B cell (primary cell): ENCODE measurements at regions not wholly inside any gene's neighbourhood (a gene's known extent, or its start where the extent isn't known, plus 50 kb on each side); places are given as distances from the start of the nearest gene placed in this dataset.

Experiments used
- ATAC-seq: fragments of 200-7000 bp; cut with Tn5 transposase; one replicate; pipeline ENCODE4 v1.10.0; 2021; ENCODE audit warnings: low read depth, mild to moderate bottlenecking, moderate number of reproducible peaks, moderate library complexity
- CTCF ChIA-PET: fragments of 350-600 bp; sonication (Branson Sonifier 250); formaldehyde crosslinking; loops from one replicate; lab custom pipeline; 2021; ENCODE audit warnings: antibody characterized with exemption, inconsistent platforms; lab: Charles Lee
- POLR2A ChIA-PET: fragments of 350-600 bp; sonication (Branson Sonifier 250); formaldehyde crosslinking; loops from one replicate; lab custom pipeline; 2021; ENCODE audit warnings: antibody characterized with exemption; lab: Charles Lee
- DNase-seq: peaks from one replicate; pipeline ENCODE4 v3.0.0; 2013
- H2AFZ ChIP-seq: 2 replicates; pipeline ENCODE4 v1.6.1; 2012; ENCODE audit warnings: mild to moderate bottlenecking, low read depth, low read length; ENCODE audit not compliant: insufficient read depth, poor library complexity, severe bottlenecking
- H3K27ac ChIP-seq, 2 donors: 1 replicate in 1 of 2; 2 replicates in 1 of 2; pipeline ENCODE4 v1.5.1; 2012 to 2013; ENCODE audit warnings: low read length in 2 of 2, mild to moderate bottlenecking in 2 of 2, moderate library complexity in 1 of 2
- H3K27me3 ChIP-seq, 4 experiments: fragments of 200-600 bp in 1 of 4; sonication (generic) in 1 of 4; replicated peaks in 1 of 4; 1 replicate in 2 of 4; 2 replicates in 2 of 4; pipeline versions ENCODE4 v1.6.1 to v1.7.0; 2013 to 2016; ENCODE audit warnings: low read length in 3 of 4, mild to moderate bottlenecking in 2 of 4, mixed read lengths in 1 of 4, moderate library complexity in 1 of 4; ENCODE audit not compliant: insufficient read depth in 4 of 4, control insufficient read depth in 3 of 4; ENCODE audit errors: control extremely low read depth in 1 of 4
- H3K36me3 ChIP-seq, 2 experiments: replicated peaks in 1 of 2; 1 replicate in 1 of 2; 2 replicates in 1 of 2; pipeline versions ENCODE4 v1.6.1 to v1.7.1; 2013; ENCODE audit warnings: low read length in 1 of 2; ENCODE audit not compliant: insufficient read depth in 2 of 2, control insufficient read depth in 1 of 2; ENCODE audit errors: control extremely low read depth in 1 of 2, extremely low read depth in 1 of 2
- H3K4me1 ChIP-seq, 2 donors: fragments of 200-600 bp in 1 of 2; sonication (generic) in 1 of 2; 1 replicate in 1 of 2; 2 replicates in 1 of 2; pipeline versions ENCODE4 v1.5.1 to v1.6.1; 2013 to 2017; ENCODE audit warnings: low read length in 2 of 2; ENCODE audit not compliant: control insufficient read depth in 2 of 2, insufficient read depth in 2 of 2
- H3K4me2 ChIP-seq: replicated peaks from 2 replicates; pipeline ENCODE3; 2012; ENCODE audit warnings: mild to moderate bottlenecking, low read depth, low read length; ENCODE audit not compliant: poor library complexity, severe bottlenecking
- H3K4me3 ChIP-seq, 5 experiments: fragments of 200-600 bp in 1 of 5; sonication (generic) in 1 of 5; 1 replicate in 3 of 5; 2 replicates in 2 of 5; pipeline versions ENCODE4 v1.5.1 to v1.7.0; 2011 to 2016; ENCODE audit warnings: low read length in 4 of 5, mild to moderate bottlenecking in 4 of 5, low read depth in 2 of 5, control low read depth in 1 of 5, moderate library complexity in 1 of 5; ENCODE audit not compliant: insufficient read depth in 1 of 5; ENCODE audit errors: control extremely low read depth in 1 of 5, extremely low read depth in 1 of 5
- H3K79me2 ChIP-seq: fragments of 200-600 bp; sonication (generic); one replicate; pipeline ENCODE4 v1.6.0; 2016; ENCODE audit warnings: low read length; ENCODE audit not compliant: control insufficient read depth, insufficient read depth
- H3K9ac ChIP-seq: fragments of 200-600 bp; sonication (generic); 2 replicates; pipeline ENCODE4 v1.6.1; 2017; ENCODE audit warnings: mild to moderate bottlenecking, low read length, moderate library complexity
- H3K9me3 ChIP-seq, 3 donors: one replicate each; pipeline versions ENCODE4 v1.6.1 to v1.7.1; 2013; ENCODE audit warnings: low read length in 2 of 3; ENCODE audit not compliant: control insufficient read depth in 2 of 3, insufficient read depth in 1 of 3; ENCODE audit errors: control extremely low read depth in 1 of 3
- H4K20me1 ChIP-seq: 2 replicates; pipeline ENCODE4 v1.6.0; 2012; ENCODE audit warnings: mild to moderate bottlenecking, low read length; ENCODE audit not compliant: insufficient read depth, control insufficient read depth, poor library complexity, severe bottlenecking
- H3K27ac Mint-ChIP-seq: one replicate; pipeline ENCODE4 v1.8.0; 2021; ENCODE audit warnings: mixed read lengths
- H3K27me3 Mint-ChIP-seq: one replicate; pipeline ENCODE4 v1.8.0; 2021; ENCODE audit warnings: mixed read lengths
- H3K4me1 Mint-ChIP-seq: one replicate; pipeline ENCODE4 v1.8.0; 2021; ENCODE audit warnings: mixed read lengths
- H3K4me3 Mint-ChIP-seq: one replicate; pipeline ENCODE4 v1.8.0; 2021; ENCODE audit warnings: mixed read lengths
- H3K9me3 Mint-ChIP-seq: one replicate; pipeline ENCODE4 v1.8.0; 2022; ENCODE audit warnings: mixed read lengths; ENCODE audit not compliant: insufficient read depth
- EZH2 ChIP-seq: IDR thresholded peaks from 2 replicates; pipeline ENCODE4 v1.6.1; 2012; ENCODE audit warnings: borderline replicate concordance, low read depth, mild to moderate bottlenecking, moderate library complexity, low read length; ENCODE audit not compliant: insufficient read depth, poor library complexity, severe bottlenecking
- WGBS: methylation state at CpG from one replicate; pipeline ENCODE4 v1.1.5; 2013; ENCODE audit warnings: missing lambda C conversion rate; ENCODE audit not compliant: insufficient coverage; 5-methylcytosine and 5-hydroxymethylcytosine counted together
- intact Hi-C: fragments of 100-400 bp; cut with micrococcal nuclease; formaldehyde crosslinking; loops from one replicate; pipeline ENCODE4 v1.10.0; 2022
- TF ChIP-seq, protein P1 (sequence below): fragments of 200-600 bp; IDR thresholded peaks from one replicate; pipeline ENCODE4 v1.8.0; 2022; ENCODE audit warnings: antibody characterized with exemption, mild to moderate bottlenecking

DNA sequence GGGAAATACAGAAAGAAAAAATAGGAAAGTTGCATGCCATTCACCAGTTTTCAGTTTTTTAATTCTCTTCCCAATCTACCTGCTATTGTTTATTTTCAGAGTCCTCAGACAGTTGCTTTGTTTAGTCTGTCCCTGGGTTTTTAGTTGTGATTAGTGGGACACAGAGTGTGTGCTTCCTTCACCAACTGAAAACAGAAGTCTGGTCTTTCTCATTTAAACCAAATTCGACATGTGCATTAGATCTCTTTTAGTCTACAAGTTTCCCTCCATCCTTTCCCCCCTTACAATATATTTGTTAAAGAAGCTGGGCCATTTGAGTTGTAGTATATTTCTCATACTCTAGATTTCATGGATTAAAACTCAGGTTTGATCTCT is 58.7 kb upstream of the STMND1 start:
- H3K9me3 Mint-ChIP-seq: peaks cover 3% of the 10 kb centered on the region
- H3K27ac Mint-ChIP-seq: no peak overlapping the region
- CTCF ChIA-PET: no interaction called here
- intact Hi-C loops: no loop called here
- peaks cover 0 to 3% (median 0%) of the 10 kb centered on the region in 4 experiments for H3K27me3 ChIP-seq
- no CpG with 5 or more reads among the region's 1 CpG for WGBS
- no peak for ATAC-seq
- no peak for DNase-seq
- H4K20me1 ChIP-seq: no peaks in the 10 kb centered on the region
- H2AFZ ChIP-seq: no peak overlapping the region
- H3K4me1 ChIP-seq: no peaks in the 10 kb centered on the region
- no peak overlapping the region for H3K9ac ChIP-seq
- no peaks in the 10 kb centered on the region for H3K79me2 ChIP-seq
- TF ChIP-seq, protein P1, sequence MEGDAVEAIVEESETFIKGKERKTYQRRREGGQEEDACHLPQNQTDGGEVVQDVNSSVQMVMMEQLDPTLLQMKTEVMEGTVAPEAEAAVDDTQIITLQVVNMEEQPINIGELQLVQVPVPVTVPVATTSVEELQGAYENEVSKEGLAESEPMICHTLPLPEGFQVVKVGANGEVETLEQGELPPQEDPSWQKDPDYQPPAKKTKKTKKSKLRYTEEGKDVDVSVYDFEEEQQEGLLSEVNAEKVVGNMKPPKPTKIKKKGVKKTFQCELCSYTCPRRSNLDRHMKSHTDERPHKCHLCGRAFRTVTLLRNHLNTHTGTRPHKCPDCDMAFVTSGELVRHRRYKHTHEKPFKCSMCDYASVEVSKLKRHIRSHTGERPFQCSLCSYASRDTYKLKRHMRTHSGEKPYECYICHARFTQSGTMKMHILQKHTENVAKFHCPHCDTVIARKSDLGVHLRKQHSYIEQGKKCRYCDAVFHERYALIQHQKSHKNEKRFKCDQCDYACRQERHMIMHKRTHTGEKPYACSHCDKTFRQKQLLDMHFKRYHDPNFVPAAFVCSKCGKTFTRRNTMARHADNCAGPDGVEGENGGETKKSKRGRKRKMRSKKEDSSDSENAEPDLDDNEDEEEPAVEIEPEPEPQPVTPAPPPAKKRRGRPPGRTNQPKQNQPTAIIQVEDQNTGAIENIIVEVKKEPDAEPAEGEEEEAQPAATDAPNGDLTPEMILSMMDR: no peak
- TF ChIP-seq EZH2: no peak
- no peak overlapping the region for H3K4me3 ChIP-seq
- H3K36me3 ChIP-seq: no peaks in the 10 kb centered on the region
- H3K4me2 ChIP-seq: no peak overlapping the region
- no peak overlapping the region for H3K4me3 Mint-ChIP-seq
- peaks cover 13% of the 10 kb centered on the region for H3K27me3 Mint-ChIP-seq
- POLR2A ChIA-PET: no interaction called here
- no peaks in the 10 kb centered on the region for H3K9me3 ChIP-seq
- no peaks in the 10 kb centered on the region for H3K4me1 Mint-ChIP-seq
- no peak overlapping the region for H3K27ac ChIP-seq

- ChIA-PET CTCF (no interaction called here), POLR2A (no interaction called here)
- no peak overlapping the region for H3K27ac ChIP-seq
- H3K9ac ChIP-seq: no peak overlapping the region
- H3K27me3 ChIP-seq: peaks cover 0 to 3% (median 0%) of the 10 kb centered on the region in 4 experiments
- H3K4me1 Mint-ChIP-seq: no peaks in the 10 kb centered on the region
- intact Hi-C loops: no loop called here
- H3K27ac Mint-ChIP-seq: no peak overlapping the region
- no peaks in the 10 kb centered on the region for H3K4me1 ChIP-seq
- H3K9me3 Mint-ChIP-seq: peaks cover 5% of the 10 kb centered on the region
- DNase-seq (no peak), ATAC-seq (no peak)
- peaks cover 13% of the 10 kb centered on the region for H3K27me3 Mint-ChIP-seq
- H4K20me1 ChIP-seq: no peaks in the 10 kb centered on the region
- TF ChIP-seq EZH2: no peak
- H3K79me2 ChIP-seq: no peaks in the 10 kb centered on the region
- no peaks in the 10 kb centered on the region for H3K9me3 ChIP-seq
- no peak overlapping the region for H3K4me3 Mint-ChIP-seq
- H3K4me2 ChIP-seq: no peak overlapping the region
- H2AFZ ChIP-seq: no peak overlapping the region
- no peaks in the 10 kb centered on the region for H3K36me3 ChIP-seq
- H3K4me3 ChIP-seq: no peak overlapping the region
- WGBS: 45% methylated on average over 3 of the region's 5 CpGs
Observed at GRCh38 chr6:17042422-17043147, 59.3 kb upstream of the STMND1 start.
